ENCODE measurements at regions not wholly inside any gene's neighbourhood (a gene's known extent, or its start where the extent isn't known, plus 50 kb on each side); places are given as distances from the start of the nearest gene placed in this dataset.

- TF ChIP-seq CTCF (conservative IDR thresholded peaks at IDR 0.05; ENCODE audit: low read length) (no peak), EZH2phosphoT487 (IDR thresholded peaks at IDR 0.05; ENCODE audit: borderline replicate concordance) (no peak)
These were observed 354.1 kb downstream of the KCNJ2 start for GRCh38 chr17:70523426-70523825.

Data from Loucy (cell line).